ENCODE measurements at regions not wholly inside any gene's neighbourhood (a gene's known extent, or its start where the extent isn't known, plus 50 kb on each side); places are given as distances from the start of the nearest gene placed in this dataset.

DNA sequence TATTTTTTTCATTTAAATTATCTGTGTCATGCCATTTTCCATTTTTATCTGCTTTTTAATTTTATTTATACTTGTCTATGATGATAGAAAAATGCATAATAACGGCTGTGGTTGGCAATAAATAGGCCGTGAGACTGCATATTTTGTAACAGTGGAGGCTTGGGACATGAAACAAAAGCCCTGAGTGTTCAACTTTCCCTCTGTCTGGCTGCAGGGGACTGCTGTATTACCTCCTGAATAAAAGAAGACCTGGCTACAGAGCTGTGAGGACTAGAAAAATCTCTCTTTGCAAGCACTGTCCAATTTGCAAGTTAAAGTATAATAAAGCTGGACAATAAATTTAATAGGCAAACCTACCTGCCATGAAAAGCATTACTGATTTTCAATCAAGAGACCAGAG is 82.1 kb downstream of the MAGEB10 start:
- DNase-seq (ENCODE audit: low read depth in 1 of 2, low spot score in 1 of 2), result no peak
- Histone ChIP-seq H3K27ac (replicated peaks) (no peak overlapping the region), H3K4me3 (replicated peaks; ENCODE audit: insufficient read depth, low read length) (no peak overlapping the region), H3K27me3 (ENCODE audit: insufficient read depth, poor library complexity, severe bottlenecking) (no peaks in the 10 kb centered on the region)
- TF ChIP-seq, protein P1, sequence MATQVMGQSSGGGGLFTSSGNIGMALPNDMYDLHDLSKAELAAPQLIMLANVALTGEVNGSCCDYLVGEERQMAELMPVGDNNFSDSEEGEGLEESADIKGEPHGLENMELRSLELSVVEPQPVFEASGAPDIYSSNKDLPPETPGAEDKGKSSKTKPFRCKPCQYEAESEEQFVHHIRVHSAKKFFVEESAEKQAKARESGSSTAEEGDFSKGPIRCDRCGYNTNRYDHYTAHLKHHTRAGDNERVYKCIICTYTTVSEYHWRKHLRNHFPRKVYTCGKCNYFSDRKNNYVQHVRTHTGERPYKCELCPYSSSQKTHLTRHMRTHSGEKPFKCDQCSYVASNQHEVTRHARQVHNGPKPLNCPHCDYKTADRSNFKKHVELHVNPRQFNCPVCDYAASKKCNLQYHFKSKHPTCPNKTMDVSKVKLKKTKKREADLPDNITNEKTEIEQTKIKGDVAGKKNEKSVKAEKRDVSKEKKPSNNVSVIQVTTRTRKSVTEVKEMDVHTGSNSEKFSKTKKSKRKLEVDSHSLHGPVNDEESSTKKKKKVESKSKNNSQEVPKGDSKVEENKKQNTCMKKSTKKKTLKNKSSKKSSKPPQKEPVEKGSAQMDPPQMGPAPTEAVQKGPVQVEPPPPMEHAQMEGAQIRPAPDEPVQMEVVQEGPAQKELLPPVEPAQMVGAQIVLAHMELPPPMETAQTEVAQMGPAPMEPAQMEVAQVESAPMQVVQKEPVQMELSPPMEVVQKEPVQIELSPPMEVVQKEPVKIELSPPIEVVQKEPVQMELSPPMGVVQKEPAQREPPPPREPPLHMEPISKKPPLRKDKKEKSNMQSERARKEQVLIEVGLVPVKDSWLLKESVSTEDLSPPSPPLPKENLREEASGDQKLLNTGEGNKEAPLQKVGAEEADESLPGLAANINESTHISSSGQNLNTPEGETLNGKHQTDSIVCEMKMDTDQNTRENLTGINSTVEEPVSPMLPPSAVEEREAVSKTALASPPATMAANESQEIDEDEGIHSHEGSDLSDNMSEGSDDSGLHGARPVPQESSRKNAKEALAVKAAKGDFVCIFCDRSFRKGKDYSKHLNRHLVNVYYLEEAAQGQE (IDR thresholded peaks at IDR 0.05; ENCODE audit: insufficient replicate concordance, low read depth), result no peak
- TF ChIP-seq SPI1 (IDR thresholded peaks at IDR 0.05; ENCODE audit: borderline replicate concordance, low read depth) (no peak), POLR2AphosphoS5 (IDR thresholded peaks at IDR 0.05; ENCODE audit: low read depth) (no peak)
- TF ChIP-seq, protein P2, sequence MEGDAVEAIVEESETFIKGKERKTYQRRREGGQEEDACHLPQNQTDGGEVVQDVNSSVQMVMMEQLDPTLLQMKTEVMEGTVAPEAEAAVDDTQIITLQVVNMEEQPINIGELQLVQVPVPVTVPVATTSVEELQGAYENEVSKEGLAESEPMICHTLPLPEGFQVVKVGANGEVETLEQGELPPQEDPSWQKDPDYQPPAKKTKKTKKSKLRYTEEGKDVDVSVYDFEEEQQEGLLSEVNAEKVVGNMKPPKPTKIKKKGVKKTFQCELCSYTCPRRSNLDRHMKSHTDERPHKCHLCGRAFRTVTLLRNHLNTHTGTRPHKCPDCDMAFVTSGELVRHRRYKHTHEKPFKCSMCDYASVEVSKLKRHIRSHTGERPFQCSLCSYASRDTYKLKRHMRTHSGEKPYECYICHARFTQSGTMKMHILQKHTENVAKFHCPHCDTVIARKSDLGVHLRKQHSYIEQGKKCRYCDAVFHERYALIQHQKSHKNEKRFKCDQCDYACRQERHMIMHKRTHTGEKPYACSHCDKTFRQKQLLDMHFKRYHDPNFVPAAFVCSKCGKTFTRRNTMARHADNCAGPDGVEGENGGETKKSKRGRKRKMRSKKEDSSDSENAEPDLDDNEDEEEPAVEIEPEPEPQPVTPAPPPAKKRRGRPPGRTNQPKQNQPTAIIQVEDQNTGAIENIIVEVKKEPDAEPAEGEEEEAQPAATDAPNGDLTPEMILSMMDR (IDR thresholded peaks at IDR 0.05; ENCODE audit: insufficient read depth, low read length), result no peak

- Histone ChIP-seq H3K27me3 (ENCODE audit: insufficient read depth, poor library complexity, severe bottlenecking) (no peaks in the 10 kb centered on the region), H3K4me3 (replicated peaks; ENCODE audit: insufficient read depth, low read length) (no peak overlapping the region), H3K27ac (replicated peaks) (no peak overlapping the region)
- DNase-seq (ENCODE audit: low read depth in 1 of 2, low spot score in 1 of 2), result no peak
- TF ChIP-seq SPI1 (IDR thresholded peaks at IDR 0.05; ENCODE audit: borderline replicate concordance, low read depth) (no peak), POLR2AphosphoS5 (IDR thresholded peaks at IDR 0.05; ENCODE audit: low read depth) (no peak), GABPA (IDR thresholded peaks at IDR 0.05; ENCODE audit: low read depth) (no peak)
- TF ChIP-seq, protein P2 (IDR thresholded peaks at IDR 0.05; ENCODE audit: insufficient read depth, low read length), result no peak
- TF ChIP-seq, protein P1 (IDR thresholded peaks at IDR 0.05; ENCODE audit: insufficient replicate concordance, low read depth), result no peak
Measured at GRCh38 chrX:27884654-27885053, 76.9 kb downstream of the MAGEB10 start.

- DNase-seq (ENCODE audit: low read depth in 1 of 2, low spot score in 1 of 2), result no peak
- Histone ChIP-seq H3K27ac (replicated peaks) (no peak overlapping the region), H3K27me3 (ENCODE audit: insufficient read depth, poor library complexity, severe bottlenecking) (no peaks in the 10 kb centered on the region), H3K4me3 (replicated peaks; ENCODE audit: insufficient read depth, low read length) (no peak overlapping the region)
- TF ChIP-seq, protein P2 (IDR thresholded peaks at IDR 0.05; ENCODE audit: insufficient read depth, low read length), result no peak
- no peak for TF ChIP-seq POLR2AphosphoS5 (IDR thresholded peaks at IDR 0.05; ENCODE audit: low read depth)
Measured at GRCh38 chrX:27883468-27884092, 75.8 kb downstream of the MAGEB10 start.

DNA sequence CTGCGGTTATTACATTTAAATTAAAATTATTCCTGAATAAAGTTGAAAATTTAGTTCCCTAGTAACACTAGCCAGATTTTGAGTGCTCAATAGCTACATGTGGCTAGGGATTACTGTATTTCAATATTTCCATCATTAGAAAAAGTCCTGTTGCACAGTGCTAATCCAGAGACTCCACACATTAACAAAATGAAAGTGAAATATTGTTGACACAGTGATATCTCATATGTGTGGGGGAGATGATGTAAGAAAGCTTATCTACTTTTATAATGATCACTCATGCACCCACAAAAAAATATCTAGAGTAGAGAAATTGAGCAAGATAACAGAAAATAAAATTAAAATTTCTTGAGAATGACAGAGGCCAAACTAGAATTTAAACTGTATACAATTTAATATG is 74.9 kb downstream of the MAGEB10 start:
- Histone ChIP-seq H3K27ac (replicated peaks) (no peak overlapping the region), H3K4me3 (replicated peaks; ENCODE audit: insufficient read depth, low read length) (no peak overlapping the region), H3K27me3 (ENCODE audit: insufficient read depth, poor library complexity, severe bottlenecking) (no peaks in the 10 kb centered on the region)
- DNase-seq (ENCODE audit: low read depth in 1 of 2, low spot score in 1 of 2), result no peak
- TF ChIP-seq, protein P1 (IDR thresholded peaks at IDR 0.05; ENCODE audit: insufficient replicate concordance, low read depth), result no peak
- TF ChIP-seq POLR2AphosphoS5 (IDR thresholded peaks at IDR 0.05; ENCODE audit: low read depth) (no peak), GABPA (IDR thresholded peaks at IDR 0.05; ENCODE audit: low read depth) (no peak), SPI1 (IDR thresholded peaks at IDR 0.05; ENCODE audit: borderline replicate concordance, low read depth) (no peak)
- TF ChIP-seq, protein P2 (IDR thresholded peaks at IDR 0.05; ENCODE audit: insufficient read depth, low read length), result no peak

All from HL-60 (cell line).